NCI-H1092 treated with DMSO at 0.1 percent for 48 hours (cell line): ENCODE measurements at regions not wholly inside any gene's neighbourhood (a gene's known extent, or its start where the extent isn't known, plus 50 kb on each side); places are given as distances from the start of the nearest gene placed in this dataset.

Experiments used
- DNase-seq: peaks from one replicate; lab custom pipeline; 2025; lab: John Stamatoyannopoulos, UW

GRCh38 chr3:83740504-83740903 is 1218.3 kb upstream of the CADM2 start:
- no peak for DNase-seq

GRCh38 chr3:83765956-83766355 is 1192.8 kb upstream of the CADM2 start:
- DNase-seq = no peak

- no peak for DNase-seq
Observed at GRCh38 chr3:83769791-83770663, 1188.8 kb upstream of the CADM2 start.

GRCh38 chr3:83770664-83771402 is 1188.0 kb upstream of the CADM2 start:
- DNase-seq = no peak

- DNase-seq = no peak
Observed at GRCh38 chr3:83802801-83803200, 1156.0 kb upstream of the CADM2 start.

- no peak for DNase-seq
Observed at GRCh38 chr3:83807511-83807910, 1151.3 kb upstream of the CADM2 start.

- DNase-seq = no peak
Observed at GRCh38 chr3:83813176-83813575, 1145.6 kb upstream of the CADM2 start.

- no peak for DNase-seq
Observed at GRCh38 chr3:83816653-83817052, 1142.1 kb upstream of the CADM2 start.

GRCh38 chr3:83821506-83821905 is 1137.3 kb upstream of the CADM2 start:
- no peak for DNase-seq

- DNase-seq = no peak
Observed at GRCh38 chr3:83823095-83823494, 1135.7 kb upstream of the CADM2 start.

- no peak for DNase-seq
Observed at GRCh38 chr3:83835040-83835439, 1123.7 kb upstream of the CADM2 start.

GRCh38 chr3:83842511-83842910 is 1116.3 kb upstream of the CADM2 start:
- no peak for DNase-seq

- no peak for DNase-seq
Observed at GRCh38 chr3:83843716-83844115, 1115.1 kb upstream of the CADM2 start.

- DNase-seq = no peak
Observed at GRCh38 chr3:83849106-83849730, 1109.6 kb upstream of the CADM2 start.

- no peak for DNase-seq
Observed at GRCh38 chr3:83863380-83863779, 1095.4 kb upstream of the CADM2 start.

- no peak for DNase-seq
Observed at GRCh38 chr3:83868909-83869567, 1089.8 kb upstream of the CADM2 start.

- no peak for DNase-seq
Observed at GRCh38 chr3:83873550-83873949, 1085.2 kb upstream of the CADM2 start.

- no peak for DNase-seq
Observed at GRCh38 chr3:83877910-83878309, 1080.9 kb upstream of the CADM2 start.

GRCh38 chr3:83882701-83883100 is 1076.1 kb upstream of the CADM2 start:
- no peak for DNase-seq

GRCh38 chr3:83890039-83890762 is 1068.6 kb upstream of the CADM2 start:
- DNase-seq = no peak

GRCh38 chr3:83890763-83891135 is 1068.0 kb upstream of the CADM2 start:
- DNase-seq = no peak

- DNase-seq = no peak
Observed at GRCh38 chr3:83894223-83894622, 1064.6 kb upstream of the CADM2 start.
